K562 (cell line): ENCODE measurements at regions not wholly inside any gene's neighbourhood (a gene's known extent, or its start where the extent isn't known, plus 50 kb on each side); places are given as distances from the start of the nearest gene placed in this dataset.

Experiments used
- ATAC-seq: fragments of 200-7000 bp; cut with Tn5 transposase; 3 replicates; pipeline ENCODE4 v1.9.1; 2020; ENCODE audit warnings: moderate library complexity
- BruUV-seq: library from RNA; stranded (reverse); fragments of 400-500 nt; replicated peaks from 2 replicates; lab custom pipeline; 2021; lab: Mats Ljungman, UMichigan
- CTCF ChIA-PET: fragments of 300-600 bp; formaldehyde crosslinking; extraction: SDS; loops from one replicate; lab custom pipeline; 2021; ENCODE audit warnings: low intra/inter-chr PET ratio; lab: Yijun Ruan, JAX
- POLR2A ChIA-PET: fragments of 300-600, 350-650 bp; sonication (Branson Sonifier 250); formaldehyde crosslinking; extraction: SDS; loops from one replicate; lab custom pipeline; 2021; ENCODE audit warnings: antibody characterized with exemption, inconsistent platforms; lab: Yijun Ruan, JAX
- DNase-seq, 4 experiments: peaks; one replicate each; pipeline versions ENCODE4 v3.0.0 to v3.0.0-alpha.2; 2011 to 2018; ENCODE audit warnings: low spot score in 3 of 4, mixed read lengths in 3 of 4; ENCODE audit errors: extremely low read depth in 1 of 4
- FAIRE-seq: peaks from 2 replicates; lab custom pipeline; 2011; peaks lifted over from hg19 to GRCh38; lab: Jason Lieb, UNC
- H2AFZ ChIP-seq: 2 replicates; pipeline ENCODE4 v1.6.0; 2011; ENCODE audit warnings: low read depth, low read length, control low read depth, inconsistent platforms
- H3K27ac ChIP-seq: fragments of 200-600 bp; 3 replicates; pipeline ENCODE4 v1.8.0; 2011; ENCODE audit warnings: low read depth, mild to moderate bottlenecking, control low read depth, inconsistent platforms, low read length, moderate library complexity, mixed read lengths; ENCODE audit errors: extremely low read depth
- H3K27me3 ChIP-seq, 2 experiments: fragments of 300-600 bp in 1 of 2; 2 replicates in 1 of 2; 3 replicates in 1 of 2; pipeline versions ENCODE4 v1.6.0 to v1.8.0; 2011; ENCODE audit warnings: inconsistent platforms in 2 of 2, low read length in 2 of 2, mild to moderate bottlenecking in 1 of 2, mixed read lengths in 1 of 2, moderate library complexity in 1 of 2; ENCODE audit not compliant: control insufficient read depth in 2 of 2, insufficient read depth in 2 of 2
- H3K36me3 ChIP-seq: fragments of 300-600 bp; 3 replicates; pipeline ENCODE4 v1.8.0; 2011; ENCODE audit warnings: mild to moderate bottlenecking, low read length, inconsistent platforms; ENCODE audit not compliant: control insufficient read depth, insufficient read depth
- H3K4me1 ChIP-seq, 2 experiments: fragments of 200-600 bp in 1 of 2; replicated peaks in 1 of 2; 2 replicates in 1 of 2; 3 replicates in 1 of 2; pipeline versions ENCODE4 v1.5.1 to v1.8.0; 2011; ENCODE audit warnings: inconsistent platforms in 2 of 2, low read length in 2 of 2, mild to moderate bottlenecking in 1 of 2, mixed read lengths in 1 of 2, moderate library complexity in 1 of 2; ENCODE audit not compliant: control insufficient read depth in 2 of 2, insufficient read depth in 2 of 2
- H3K4me2 ChIP-seq: 2 replicates; pipeline ENCODE4 v1.6.1; 2011; ENCODE audit warnings: low read length, control low read depth, inconsistent platforms, mixed read lengths; ENCODE audit not compliant: insufficient read depth
- H3K4me3 ChIP-seq: fragments of 200-600 bp; sonication (generic), shearing (Covaris generic); 2 replicates; pipeline ENCODE4 v1.5.1; 2016; ENCODE audit warnings: control low read depth, inconsistent platforms
- H3K79me2 ChIP-seq: fragments of 200-600 bp; 3 replicates; pipeline ENCODE4 v1.8.0; 2011; ENCODE audit warnings: low read length, inconsistent platforms; ENCODE audit not compliant: control insufficient read depth, insufficient read depth
- H3K9ac ChIP-seq, 2 experiments: 2 replicates each; pipeline versions ENCODE4 v1.6.0 to v1.6.1; 2011; ENCODE audit warnings: low read depth in 2 of 2, low read length in 2 of 2, control low read depth in 1 of 2, inconsistent platforms in 1 of 2, mild to moderate bottlenecking in 1 of 2, mixed read lengths in 1 of 2; ENCODE audit not compliant: insufficient read depth in 1 of 2
- H3K9me1 ChIP-seq: one replicate; pipeline ENCODE4 v1.6.0; 2011; ENCODE audit warnings: inconsistent platforms, mild to moderate bottlenecking, low read length, moderate library complexity; ENCODE audit not compliant: control insufficient read depth, insufficient read depth
- H3K9me3 ChIP-seq: replicated peaks from 2 replicates; pipeline ENCODE4 v1.5.1; 2011; ENCODE audit warnings: low read depth, low read length, inconsistent platforms; ENCODE audit not compliant: control insufficient read depth, insufficient read depth
- H4K20me1 ChIP-seq: replicated peaks from 2 replicates; pipeline ENCODE4 v1.6.1; 2011; ENCODE audit warnings: low read length, inconsistent platforms, mixed read lengths; ENCODE audit not compliant: control insufficient read depth, insufficient read depth
- BCOR ChIP-seq: fragments of 450-650 bp; IDR thresholded peaks from 2 replicates; pipeline ENCODE4 v1.6.1; 2016
- CREBBP ChIP-seq: IDR thresholded peaks from one replicate; pipeline ENCODE4 v1.6.1; 2012; ENCODE audit warnings: low read depth, mild to moderate bottlenecking, control low read depth, inconsistent platforms, low read length
- DEAF1 ChIP-seq: fragments of 450-650 bp; formaldehyde crosslinking; IDR thresholded peaks from 2 replicates; pipeline ENCODE4 v1.4.0; 2020; ENCODE audit warnings: mild to moderate bottlenecking, moderate library complexity
- HMG20B ChIP-seq: fragments of 250-450 bp; sonication (Bioruptor Pico); IDR thresholded peaks from 2 replicates; pipeline ENCODE4 v1.5.0; 2021; ENCODE audit warnings: mild to moderate bottlenecking
- MCM5 ChIP-seq: fragments of 450-650 bp; IDR thresholded peaks from 2 replicates; pipeline ENCODE4 v1.6.1; 2016; ENCODE audit warnings: low read depth
- MED1 ChIP-seq: sonication (generic); formaldehyde crosslinking; IDR thresholded peaks from 2 replicates; pipeline ENCODE4 v1.8.1; 2023; ENCODE audit warnings: missing genetic modification reagents, borderline replicate concordance
- RNF219 ChIP-seq: fragments of 250-450 bp; sonication (Bioruptor Pico); IDR thresholded peaks from 2 replicates; pipeline ENCODE4 v1.5.0; 2022; ENCODE audit warnings: mild to moderate bottlenecking
- TRIM24 ChIP-seq, 2 experiments: fragments of 450-650 bp; IDR thresholded peaks; 2 replicates each; pipeline ENCODE4 v1.6.1; 2016
- U2AF1 ChIP-seq: fragments of 200-400 bp; formaldehyde crosslinking; optimal IDR thresholded peaks from 2 replicates; pipeline ENCODE3; 2017; ENCODE audit warnings: mild to moderate bottlenecking, low read depth, low read length, moderate library complexity
- ZNF584 ChIP-seq: fragments of 200-800 bp; sonication (Bioruptor generic); IDR thresholded peaks from 2 replicates; pipeline ENCODE4 v1.6.1; 2016; ENCODE audit warnings: low read depth, mild to moderate bottlenecking, missing genetic modification characterization, missing compliant biosample characterization
- ZNF655 ChIP-seq: fragments of 250-450 bp; sonication (Bioruptor Pico); IDR thresholded peaks from 2 replicates; pipeline ENCODE4 v1.5.0; 2021
- WGBS: fragments of 100-300 bp; shearing (Covaris generic); methylation state at CpG from one replicate; pipeline ENCODE4 v1.1.6; 2016; ENCODE audit warnings: low coverage, mixed read lengths; ENCODE audit not compliant: insufficient coverage; ENCODE audit errors: missing lambda C conversion rate; 5-methylcytosine and 5-hydroxymethylcytosine counted together
- in situ Hi-C: fragments of 300-500 bp; cut with MboI; formaldehyde crosslinking; loops from 4 replicates; pipeline ENCODE4 v1.15.0; 2018; ENCODE audit warnings: inconsistent platforms, mixed read lengths
- intact Hi-C: fragments of 100-400 bp; cut with micrococcal nuclease; formaldehyde crosslinking; loops from 2 replicates; pipeline ENCODE4 v1.14.2; 2022

DNA sequence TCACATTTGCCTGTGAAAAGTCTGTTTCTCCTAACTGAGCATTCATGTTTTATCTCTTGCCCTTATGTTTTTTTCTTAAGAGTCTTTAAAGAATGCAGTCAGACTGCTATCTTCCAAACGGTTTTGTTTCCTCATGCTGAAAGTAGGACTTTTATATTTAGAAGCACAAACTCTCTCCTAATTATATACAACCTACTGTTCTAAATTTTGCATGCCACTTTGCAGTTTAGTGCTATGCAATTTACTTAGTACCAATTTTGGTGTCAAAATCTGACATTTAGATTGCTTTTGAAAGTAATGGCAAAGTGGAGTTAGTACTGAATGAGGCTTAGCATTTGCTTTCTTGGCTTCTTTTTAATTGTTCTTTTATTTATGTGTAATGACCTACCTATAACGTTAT is 55.1 kb upstream of the PCDH20 start:
- Histone ChIP-seq H3K9me1 (no peaks in the 10 kb centered on the region), H3K27ac (no peak overlapping the region), H3K4me1 (no peaks in the 10 kb centered on the region), H3K9ac (no peak overlapping the region), H3K4me2 (no peak overlapping the region), H3K9me3 (no peaks in the 10 kb centered on the region), H2AFZ (no peak overlapping the region), H3K36me3 (no peaks in the 10 kb centered on the region), H4K20me1 (no peaks in the 10 kb centered on the region), H3K4me3 (no peak overlapping the region), H3K79me2 (no peaks in the 10 kb centered on the region), H3K27me3 (no peaks in the 10 kb centered on the region)
- intact Hi-C loops = no loop called here
- no peak for ATAC-seq
- POLR2A ChIA-PET = no interaction called here
- 0% methylated on average over 2 of the region's 2 CpGs for WGBS
- DNase-seq = no peak
- no peak for FAIRE-seq
- BruUV-seq = no TSS peak
- no peak for TF ChIP-seq RNF219 (CRISPR knock-in tag)
- in situ Hi-C loops = no loop called here
- CTCF ChIA-PET = no interaction called here

GRCh38 chr13:61466280-61466679 is 50.6 kb upstream of the PCDH20 start:
- H3K4me2 ChIP-seq = no peak overlapping the region
- no peak overlapping the region for H3K4me3 ChIP-seq
- TF ChIP-seq CREBBP = no peak
- no peak for TF ChIP-seq ZNF655 (CRISPR knock-in tag)
- TF ChIP-seq HMG20B (CRISPR knock-in tag) = no peak
- TF ChIP-seq DEAF1 (CRISPR knock-in tag) = no peak
- no peak for TF ChIP-seq U2AF1
- TF ChIP-seq TRIM24 (IDR thresholded peaks at IDR 0.05) = no peak
- no peak for TF ChIP-seq MED1
- TF ChIP-seq ZNF584 (CRISPR knock-in tag) = no peak
- no peak for TF ChIP-seq MCM5
- TF ChIP-seq BCOR = no peak
- TF ChIP-seq, all 486 proteins: peak for 0
- ATAC-seq (no peak), DNase-seq (no peak), FAIRE-seq (no peak)
- CTCF ChIA-PET = no interaction called here
- H3K27ac ChIP-seq = no peak overlapping the region
- no peaks in the 10 kb centered on the region for H3K27me3 ChIP-seq
- no peak overlapping the region for H3K9ac ChIP-seq
- no peak overlapping the region for H2AFZ ChIP-seq
- WGBS = 0% methylated on average over 3 of the region's 3 CpGs
- no peaks in the 10 kb centered on the region for H3K79me2 ChIP-seq
- in situ Hi-C loops (no loop called here), intact Hi-C loops (no loop called here)
- BruUV-seq = no TSS peak
- H3K4me1 ChIP-seq = no peaks in the 10 kb centered on the region
- H3K9me1 ChIP-seq = no peaks in the 10 kb centered on the region
- H4K20me1 ChIP-seq = no peaks in the 10 kb centered on the region
- no peaks in the 10 kb centered on the region for H3K9me3 ChIP-seq
- POLR2A ChIA-PET = no interaction called here
- H3K36me3 ChIP-seq = no peaks in the 10 kb centered on the region
